CD14-positive monocyte (primary cell): ENCODE measurements at regions not wholly inside any gene's neighbourhood (a gene's known extent, or its start where the extent isn't known, plus 50 kb on each side); places are given as distances from the start of the nearest gene placed in this dataset.

Source experiments
- DNase-seq, 3 donors: peaks; one replicate each; pipeline ENCODE4 v3.0.0-alpha.2; 2011 to 2022
- H2AFZ ChIP-seq: 2 replicates; pipeline ENCODE4 v1.6.0; 2012; ENCODE audit warnings: mild to moderate bottlenecking, low read depth, low read length, inconsistent platforms; ENCODE audit not compliant: insufficient read depth, poor library complexity, severe bottlenecking
- H3K27ac ChIP-seq, 2 donors: 1 replicate in 1 of 2; 2 replicates in 1 of 2; pipeline ENCODE4 v1.5.1; 2012 to 2013; ENCODE audit warnings: low read length in 2 of 2, control low read depth in 1 of 2, inconsistent platforms in 1 of 2, low read depth in 1 of 2, mild to moderate bottlenecking in 1 of 2
- H3K27me3 ChIP-seq, 2 donors: one replicate each; pipeline versions ENCODE4 v1.6.0 to v1.6.1; 2011 to 2013; ENCODE audit warnings: low read length in 2 of 2; ENCODE audit not compliant: control insufficient read depth in 2 of 2, insufficient read depth in 2 of 2
- H3K36me3 ChIP-seq, 2 donors: replicated peaks in 1 of 2; 1 replicate in 1 of 2; 2 replicates in 1 of 2; pipeline versions ENCODE4 v1.5.1 to v1.6.1; 2012 to 2013; ENCODE audit warnings: low read length in 2 of 2, control low read depth in 1 of 2, inconsistent platforms in 1 of 2, mild to moderate bottlenecking in 1 of 2; ENCODE audit not compliant: insufficient read depth in 2 of 2, control insufficient read depth in 1 of 2
- H3K4me1 ChIP-seq, 2 donors: 1 replicate in 1 of 2; 2 replicates in 1 of 2; pipeline versions ENCODE4 v1.5.1 to v1.6.1; 2012 to 2013; ENCODE audit warnings: low read length in 2 of 2, control low read depth in 1 of 2, inconsistent platforms in 1 of 2, mild to moderate bottlenecking in 1 of 2, moderate library complexity in 1 of 2; ENCODE audit not compliant: insufficient read depth in 2 of 2, control insufficient read depth in 1 of 2
- H3K4me2 ChIP-seq: replicated peaks from 2 replicates; pipeline ENCODE3; 2012; ENCODE audit warnings: low read length, moderate library complexity, mild to moderate bottlenecking; ENCODE audit not compliant: poor library complexity, severe bottlenecking; ENCODE audit errors: extremely low read depth
- H3K4me3 ChIP-seq, 3 experiments: fragments of 200-600 bp in 1 of 3; sonication (generic) in 1 of 3; replicated peaks in 1 of 3; 1 replicate in 2 of 3; 2 replicates in 1 of 3; pipeline ENCODE4 v1.5.1; 2011 to 2013; ENCODE audit warnings: low read length in 3 of 3, mild to moderate bottlenecking in 3 of 3, control low read depth in 2 of 3, low read depth in 2 of 3, inconsistent platforms in 1 of 3, moderate library complexity in 1 of 3
- H3K79me2 ChIP-seq: 2 replicates; pipeline ENCODE4 v1.6.0; 2012; ENCODE audit warnings: mild to moderate bottlenecking, control low read depth, inconsistent platforms, low read length, moderate library complexity; ENCODE audit not compliant: insufficient read depth
- H3K9ac ChIP-seq: 2 replicates; pipeline ENCODE4 v1.6.0; 2017; ENCODE audit warnings: low read length, mild to moderate bottlenecking; ENCODE audit not compliant: insufficient read depth, poor library complexity, severe bottlenecking
- H3K9me3 ChIP-seq, 2 donors: replicated peaks in 1 of 2; 1 replicate in 1 of 2; 2 replicates in 1 of 2; pipeline versions ENCODE4 v1.5.1 to v1.6.1; 2012 to 2013; ENCODE audit warnings: low read length in 2 of 2, control low read depth in 1 of 2; ENCODE audit not compliant: control insufficient read depth in 1 of 2, insufficient read depth in 1 of 2
- H4K20me1 ChIP-seq: 2 replicates; pipeline ENCODE4 v1.6.0; 2012; ENCODE audit warnings: mild to moderate bottlenecking, low read length, control low read depth, moderate library complexity; ENCODE audit not compliant: insufficient read depth
- H3K27ac Mint-ChIP-seq, 7 donors: one replicate each; pipeline ENCODE4 v1.8.0; 2020; ENCODE audit warnings: mild to moderate bottlenecking in 7 of 7, mixed read lengths in 7 of 7, moderate library complexity in 6 of 7, inconsistent platforms in 2 of 7
- H3K27me3 Mint-ChIP-seq, 3 donors: one replicate each; pipeline ENCODE4 v1.8.0; 2021 to 2022; ENCODE audit warnings: low read depth in 3 of 3, mild to moderate bottlenecking in 3 of 3, mixed read lengths in 3 of 3, moderate library complexity in 3 of 3, inconsistent platforms in 1 of 3
- H3K36me3 Mint-ChIP-seq, 2 donors: one replicate each; pipeline ENCODE4 v1.8.0; 2020; ENCODE audit warnings: mixed read lengths in 2 of 2, inconsistent platforms in 1 of 2, mild to moderate bottlenecking in 1 of 2
- H3K4me1 Mint-ChIP-seq: one replicate; pipeline ENCODE4 v1.8.0; 2020; ENCODE audit warnings: mild to moderate bottlenecking, mixed read lengths
- H3K4me3 Mint-ChIP-seq, 2 donors: one replicate each; pipeline ENCODE4 v1.8.0; 2020; ENCODE audit warnings: mild to moderate bottlenecking in 2 of 2, mixed read lengths in 2 of 2, moderate library complexity in 1 of 2
- H3K9me3 Mint-ChIP-seq, 7 donors: one replicate each; pipeline ENCODE4 v1.8.0; 2020 to 2022; ENCODE audit warnings: mixed read lengths in 7 of 7, mild to moderate bottlenecking in 6 of 7, moderate library complexity in 6 of 7, inconsistent platforms in 2 of 7
- CTCF ChIP-seq: fragments of 200-600 bp; IDR thresholded peaks from one replicate; pipeline ENCODE4 v1.8.0; 2022; ENCODE audit warnings: antibody characterized with exemption, mild to moderate bottlenecking
- WGBS: methylation state at CpG from one replicate; pipeline ENCODE4 v1.1.5; 2013; ENCODE audit warnings: missing lambda C conversion rate; ENCODE audit not compliant: insufficient coverage; 5-methylcytosine and 5-hydroxymethylcytosine counted together
- intact Hi-C, 2 donors: fragments of 100-400 bp; cut with micrococcal nuclease; formaldehyde crosslinking; loops; one replicate each; pipeline versions ENCODE4 v1.15.0 to v1.15.1; 2023

DNA sequence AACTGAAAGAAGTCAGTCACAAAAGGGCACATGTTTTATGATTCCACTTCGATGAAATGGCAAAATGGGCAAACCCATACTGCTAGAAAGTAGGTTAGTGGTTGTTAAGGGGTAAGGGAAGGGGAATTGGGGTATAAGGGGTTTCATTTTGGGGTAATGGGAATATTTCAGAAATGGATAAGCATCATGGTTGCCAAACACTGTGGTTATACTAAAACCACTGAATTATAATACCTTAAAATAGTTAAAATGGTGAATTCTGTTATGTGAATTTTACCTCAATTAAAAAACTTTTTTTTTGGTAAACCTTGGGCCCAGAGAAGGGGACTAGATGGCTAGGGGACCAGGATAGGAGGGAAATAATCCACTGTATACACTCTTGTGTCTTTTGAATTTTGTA, 52.3 kb upstream of the BHLHE40 start:
- 100% methylated on average over 1 of the region's 1 CpG for WGBS
- no peak overlapping the region for H3K4me2 ChIP-seq
- Mint-ChIP-seq H3K36me3 (no peaks in the 10 kb centered on the region), H3K4me3 (no peak overlapping the region), H3K27ac (no peak overlapping the region), H3K27me3 (peaks cover 0 to 6% (median 0%) of the 10 kb centered on the region in 3 donors), H3K9me3 (peaks cover 0 to 4% (median 0%) of the 10 kb centered on the region in 7 donors), H3K4me1 (no peaks in the 10 kb centered on the region)
- intact Hi-C loops: no loop called here
- no peaks in the 10 kb centered on the region for H3K27me3 ChIP-seq
- H3K36me3 ChIP-seq: no peaks in the 10 kb centered on the region
- H4K20me1 ChIP-seq: no peaks in the 10 kb centered on the region
- no peak overlapping the region for H3K4me3 ChIP-seq
- DNase-seq: no peak
- H3K4me1 ChIP-seq: no peaks in the 10 kb centered on the region
- H3K9me3 ChIP-seq: no peaks in the 10 kb centered on the region
- no peak overlapping the region for H3K27ac ChIP-seq
- H2AFZ ChIP-seq: no peak overlapping the region
- no peak for TF ChIP-seq CTCF
- H3K79me2 ChIP-seq: no peaks in the 10 kb centered on the region
- H3K9ac ChIP-seq: no peak overlapping the region

GRCh38 chr3:4928277-4928789, 50.9 kb upstream of the BHLHE40 start:
- no peak for DNase-seq
- Mint-ChIP-seq H3K27me3 (peaks cover 0 to 6% (median 0%) of the 10 kb centered on the region in 3 donors), H3K36me3 (no peaks in the 10 kb centered on the region), H3K4me3 (no peak overlapping the region), H3K4me1 (no peaks in the 10 kb centered on the region), H3K9me3 (peaks cover 0 to 4% (median 0%) of the 10 kb centered on the region in 7 donors), H3K27ac (no peak overlapping the region)
- Histone ChIP-seq H3K27me3 (no peaks in the 10 kb centered on the region), H3K79me2 (no peaks in the 10 kb centered on the region), H3K4me3 (no peak overlapping the region), H3K27ac (no peak overlapping the region), H3K36me3 (no peaks in the 10 kb centered on the region), H3K4me2 (no peak overlapping the region), H3K4me1 (no peaks in the 10 kb centered on the region), H4K20me1 (no peaks in the 10 kb centered on the region), H3K9me3 (no peaks in the 10 kb centered on the region), H2AFZ (no peak overlapping the region), H3K9ac (no peak overlapping the region)
- WGBS: 86% methylated on average over 1 of the region's 7 CpGs
- intact Hi-C loops: no loop called here
- no peak for TF ChIP-seq CTCF
